ENCODE measurements at regions not wholly inside any gene's neighbourhood (a gene's known extent, or its start where the extent isn't known, plus 50 kb on each side); places are given as distances from the start of the nearest gene placed in this dataset.

GRCh38 chr12:67431411-67432020 lies 162.4 kb downstream of the CAND1 start:
- Mint-ChIP-seq H3K4me1 (ENCODE audit: low read depth) (peaks cover 11% of the 10 kb centered on the region), H3K9me3 (no peaks in the 10 kb centered on the region), H3K27ac (no peak overlapping the region), H3K4me3 (no peak overlapping the region), H3K27me3 (ENCODE audit: insufficient read depth) (peaks cover 1% of the 10 kb centered on the region), H3K36me3 (ENCODE audit: low read depth) (no peaks in the 10 kb centered on the region)
- intact Hi-C loops (cut with micrococcal nuclease): no loop called here
- no peak for DNase-seq (ENCODE audit: low spot score)

GRCh38 chr12:67433385-67434175 lies 164.4 kb downstream of the CAND1 start:
- Mint-ChIP-seq H3K36me3 (ENCODE audit: low read depth) (peaks cover 2% of the 10 kb centered on the region), H3K27me3 (ENCODE audit: insufficient read depth) (no peaks in the 10 kb centered on the region), H3K27ac (no peak overlapping the region), H3K9me3 (no peaks in the 10 kb centered on the region), H3K4me3 (no peak overlapping the region), H3K4me1 (ENCODE audit: low read depth) (peaks cover 11% of the 10 kb centered on the region)
- no peak for DNase-seq (ENCODE audit: low spot score)
- intact Hi-C loops (cut with micrococcal nuclease): no loop called here

- no peak for DNase-seq (ENCODE audit: low spot score)
- no peak overlapping the region for H3K4me3 Mint-ChIP-seq
- intact Hi-C loops (cut with micrococcal nuclease): no loop called here
- H3K27ac Mint-ChIP-seq: no peak overlapping the region
- H3K9me3 Mint-ChIP-seq: no peaks in the 10 kb centered on the region
- H3K36me3 Mint-ChIP-seq (ENCODE audit: low read depth): peaks cover 2% of the 10 kb centered on the region
- peaks cover 11% of the 10 kb centered on the region for H3K4me1 Mint-ChIP-seq (ENCODE audit: low read depth)
- no peaks in the 10 kb centered on the region for H3K27me3 Mint-ChIP-seq (ENCODE audit: insufficient read depth)
Measured at GRCh38 chr12:67434671-67435370, 165.7 kb downstream of the CAND1 start.

GRCh38 chr12:67436230-67436629 lies 167.1 kb downstream of the CAND1 start:
- no peak for DNase-seq (ENCODE audit: low spot score)
- no peak overlapping the region for H3K4me3 Mint-ChIP-seq
- no peaks in the 10 kb centered on the region for H3K27me3 Mint-ChIP-seq (ENCODE audit: insufficient read depth)
- H3K9me3 Mint-ChIP-seq: no peaks in the 10 kb centered on the region
- H3K36me3 Mint-ChIP-seq (ENCODE audit: low read depth): peaks cover 2% of the 10 kb centered on the region
- peaks cover 12% of the 10 kb centered on the region for H3K4me1 Mint-ChIP-seq (ENCODE audit: low read depth)
- H3K27ac Mint-ChIP-seq: no peak overlapping the region
- intact Hi-C loops (cut with micrococcal nuclease): no loop called here

GRCh38 chr12:67437011-67437410 lies 167.9 kb downstream of the CAND1 start:
- peaks cover 4% of the 10 kb centered on the region for H3K36me3 Mint-ChIP-seq (ENCODE audit: low read depth)
- H3K9me3 Mint-ChIP-seq: no peaks in the 10 kb centered on the region
- H3K27ac Mint-ChIP-seq: no peak overlapping the region
- no peak overlapping the region for H3K4me3 Mint-ChIP-seq
- peaks cover 19% of the 10 kb centered on the region for H3K4me1 Mint-ChIP-seq (ENCODE audit: low read depth)
- intact Hi-C loops (cut with micrococcal nuclease): no loop called here
- no peaks in the 10 kb centered on the region for H3K27me3 Mint-ChIP-seq (ENCODE audit: insufficient read depth)
- DNase-seq (ENCODE audit: low spot score): no peak

- H3K27ac Mint-ChIP-seq: no peak overlapping the region
- peaks cover 15% of the 10 kb centered on the region for H3K4me1 Mint-ChIP-seq (ENCODE audit: low read depth)
- intact Hi-C loops (cut with micrococcal nuclease): loop anchor here (2.0 kb wide), 2 partner anchors 279 to 503 kb away; no protein-coding TSS in a partner anchor
- H3K4me3 Mint-ChIP-seq: no peak overlapping the region
- no peak for DNase-seq (ENCODE audit: low spot score)
- peaks cover 4% of the 10 kb centered on the region for H3K36me3 Mint-ChIP-seq (ENCODE audit: low read depth)
- H3K27me3 Mint-ChIP-seq (ENCODE audit: insufficient read depth): peaks cover 7% of the 10 kb centered on the region
- no peaks in the 10 kb centered on the region for H3K9me3 Mint-ChIP-seq
Measured at GRCh38 chr12:67439611-67440010, 170.5 kb downstream of the CAND1 start.

GRCh38 chr12:67441736-67442346 lies 172.7 kb downstream of the CAND1 start:
- intact Hi-C loops (cut with micrococcal nuclease): loop anchor here (1.0 to 2.0 kb wide), 3 partner anchors 86 to 501 kb away; no protein-coding TSS in a partner anchor
- H3K9me3 Mint-ChIP-seq: no peaks in the 10 kb centered on the region
- DNase-seq (ENCODE audit: low spot score): peak; percentile 61
- no peak overlapping the region for H3K27ac Mint-ChIP-seq
- peaks cover 7% of the 10 kb centered on the region for H3K27me3 Mint-ChIP-seq (ENCODE audit: insufficient read depth)
- peaks cover 3% of the 10 kb centered on the region for H3K36me3 Mint-ChIP-seq (ENCODE audit: low read depth)
- peaks cover 15% of the 10 kb centered on the region for H3K4me1 Mint-ChIP-seq (ENCODE audit: low read depth)
- no peak overlapping the region for H3K4me3 Mint-ChIP-seq

GRCh38 chr12:67442347-67442841 lies 173.2 kb downstream of the CAND1 start:
- Mint-ChIP-seq H3K36me3 (ENCODE audit: low read depth) (peaks cover 4% of the 10 kb centered on the region), H3K4me3 (no peak overlapping the region), H3K9me3 (no peaks in the 10 kb centered on the region), H3K27me3 (ENCODE audit: insufficient read depth) (peaks cover 9% of the 10 kb centered on the region), H3K4me1 (ENCODE audit: low read depth) (peaks cover 21% of the 10 kb centered on the region), H3K27ac (no peak overlapping the region)
- DNase-seq (ENCODE audit: low spot score): no peak
- intact Hi-C loops (cut with micrococcal nuclease): no loop called here

- Mint-ChIP-seq H3K4me1 (ENCODE audit: low read depth) (peaks cover 24% of the 10 kb centered on the region), H3K4me3 (no peak overlapping the region), H3K9me3 (no peaks in the 10 kb centered on the region), H3K27ac (no peak overlapping the region), H3K36me3 (ENCODE audit: low read depth) (peaks cover 7% of the 10 kb centered on the region), H3K27me3 (ENCODE audit: insufficient read depth) (peaks cover 9% of the 10 kb centered on the region)
- DNase-seq (ENCODE audit: low spot score): no peak
- intact Hi-C loops (cut with micrococcal nuclease): no loop called here
Measured at GRCh38 chr12:67442896-67443295, 173.7 kb downstream of the CAND1 start.

- intact Hi-C loops (cut with micrococcal nuclease): no loop called here
- Mint-ChIP-seq H3K9me3 (peaks cover 12% of the 10 kb centered on the region), H3K27ac (no peak overlapping the region), H3K4me1 (ENCODE audit: low read depth) (peaks cover 32% of the 10 kb centered on the region), H3K4me3 (no peak overlapping the region), H3K36me3 (ENCODE audit: low read depth) (peaks cover 11% of the 10 kb centered on the region), H3K27me3 (ENCODE audit: insufficient read depth) (peaks cover 9% of the 10 kb centered on the region)
- DNase-seq (ENCODE audit: low spot score): no peak
Measured at GRCh38 chr12:67444542-67444941, 175.4 kb downstream of the CAND1 start.

- peaks cover 9% of the 10 kb centered on the region for H3K27me3 Mint-ChIP-seq (ENCODE audit: insufficient read depth)
- no peak overlapping the region for H3K4me3 Mint-ChIP-seq
- DNase-seq (ENCODE audit: low spot score): no peak
- peaks cover 29% of the 10 kb centered on the region for H3K9me3 Mint-ChIP-seq
- intact Hi-C loops (cut with micrococcal nuclease): loop anchor here (2.0 kb wide), 1 partner anchor 542 kb away; the partner anchor contains the start of gene IFNG-AS1
- H3K27ac Mint-ChIP-seq: no peak overlapping the region
- H3K4me1 Mint-ChIP-seq (ENCODE audit: low read depth): peaks cover 45% of the 10 kb centered on the region
- peaks cover 12% of the 10 kb centered on the region for H3K36me3 Mint-ChIP-seq (ENCODE audit: low read depth)
Measured at GRCh38 chr12:67446716-67447115, 177.6 kb downstream of the CAND1 start.

- H3K27me3 Mint-ChIP-seq (ENCODE audit: insufficient read depth): peaks cover 9% of the 10 kb centered on the region
- no peak overlapping the region for H3K4me3 Mint-ChIP-seq
- H3K9me3 Mint-ChIP-seq: peaks cover 33% of the 10 kb centered on the region
- intact Hi-C loops (cut with micrococcal nuclease): loop anchor here (2.0 kb wide), 1 partner anchor 542 kb away; the partner anchor contains the start of gene IFNG-AS1
- peaks cover 11% of the 10 kb centered on the region for H3K36me3 Mint-ChIP-seq (ENCODE audit: low read depth)
- peak overlapping the region; percentile 45 for H3K27ac Mint-ChIP-seq
- no peak for DNase-seq (ENCODE audit: low spot score)
- H3K4me1 Mint-ChIP-seq (ENCODE audit: low read depth): peaks cover 47% of the 10 kb centered on the region
Measured at GRCh38 chr12:67447180-67447579, 178.0 kb downstream of the CAND1 start.

All from activated T-helper 1 cell treated with anti-CD3 and anti-CD28 coated beads, Interleukin-12 subunit alpha, Interleukin-12 subunit beta, Interleukin-2, Interleukin-4 antibody, amounts not matched to agents 30 ng/mL and 10 ng/mL and 1 ng/mL, durations not matched to agents 14 hours and 24 hours and 36 hours (primary cell).